ENCODE measurements at regions not wholly inside any gene's neighbourhood (a gene's known extent, or its start where the extent isn't known, plus 50 kb on each side); places are given as distances from the start of the nearest gene placed in this dataset.

GRCh38 chrX:3167771-3168170, 126.5 kb downstream of the ARSF start:
- DNase-seq: no peak
- no peaks in the 10 kb centered on the region for H3K36me3 ChIP-seq (ENCODE audit: insufficient read depth, low read length)

GRCh38 chrX:3166670-3167455, 125.6 kb downstream of the ARSF start:
- ATAC-seq (ENCODE audit: poor library complexity) (no peak), DNase-seq (no peak)
- CTCF ChIA-PET: no interaction called here
- no peaks in the 10 kb centered on the region for H3K36me3 ChIP-seq (ENCODE audit: insufficient read depth, low read length)
- Mint-ChIP-seq H3K4me3 (no peak overlapping the region), H3K27me3 (no peaks in the 10 kb centered on the region), H3K4me1 (ENCODE audit: low read depth) (no peaks in the 10 kb centered on the region), H3K27ac (no peak overlapping the region), H3K9me3 (peaks cover 2% of the 10 kb centered on the region), H3K36me3 (ENCODE audit: low read depth) (no peaks in the 10 kb centered on the region)
- H3K27ac ChIP-seq (ENCODE audit: low read depth in 1 of 2, low read length in 2 of 2): no peak overlapping the region
- POLR2A ChIA-PET: no interaction called here
- TF ChIP-seq CTCF (IDR thresholded peaks at IDR 0.05): no peak
- H3K27me3 ChIP-seq (ENCODE audit: control insufficient read depth in 1 of 2, insufficient read depth in 2 of 2, low read length in 2 of 2): no peaks in the 10 kb centered on the region
- no peaks in the 10 kb centered on the region for H3K9me3 ChIP-seq (ENCODE audit: control insufficient read depth in 1 of 2, insufficient read depth in 1 of 2, low read length in 2 of 2)
- no peaks in the 10 kb centered on the region for H3K4me1 ChIP-seq (ENCODE audit: insufficient read depth, low read length)
- H3K4me3 ChIP-seq (ENCODE audit: low read length): no peak overlapping the region
- intact Hi-C loops (cut with DNase I, micrococcal nuclease): no loop called here

More at GRCh38 chrX:3167771-3168170, 126.5 kb downstream of the ARSF start:
- Mint-ChIP-seq H3K4me1 (ENCODE audit: low read depth) (no peaks in the 10 kb centered on the region), H3K27me3 (no peaks in the 10 kb centered on the region), H3K4me3 (no peak overlapping the region), H3K9me3 (peaks cover 2% of the 10 kb centered on the region), H3K36me3 (ENCODE audit: low read depth) (no peaks in the 10 kb centered on the region), H3K27ac (no peak overlapping the region)
- no peaks in the 10 kb centered on the region for H3K4me1 ChIP-seq (ENCODE audit: insufficient read depth, low read length)
- ATAC-seq (ENCODE audit: poor library complexity): no peak
- H3K9me3 ChIP-seq (ENCODE audit: control insufficient read depth in 1 of 2, insufficient read depth in 1 of 2, low read length in 2 of 2): no peaks in the 10 kb centered on the region
- no peaks in the 10 kb centered on the region for H3K27me3 ChIP-seq (ENCODE audit: control insufficient read depth in 1 of 2, insufficient read depth in 2 of 2, low read length in 2 of 2)
- H3K4me3 ChIP-seq (ENCODE audit: low read length): no peak overlapping the region
- no peak overlapping the region for H3K27ac ChIP-seq (ENCODE audit: low read depth in 1 of 2, low read length in 2 of 2)
- intact Hi-C loops (cut with DNase I, micrococcal nuclease): no loop called here
- no peak for TF ChIP-seq CTCF (IDR thresholded peaks at IDR 0.05)
- CTCF ChIA-PET: no interaction called here
- POLR2A ChIA-PET: no interaction called here

GRCh38 chrX:3165808-3166207, 124.5 kb downstream of the ARSF start:
- no peaks in the 10 kb centered on the region for H3K36me3 ChIP-seq (ENCODE audit: insufficient read depth, low read length)
- no peak overlapping the region for H3K4me3 ChIP-seq (ENCODE audit: low read length)
- no peaks in the 10 kb centered on the region for H3K36me3 Mint-ChIP-seq (ENCODE audit: low read depth)
- H3K27me3 Mint-ChIP-seq: no peaks in the 10 kb centered on the region
- H3K27me3 ChIP-seq (ENCODE audit: control insufficient read depth in 1 of 2, insufficient read depth in 2 of 2, low read length in 2 of 2): no peaks in the 10 kb centered on the region
- no peak for TF ChIP-seq CTCF (IDR thresholded peaks at IDR 0.05)
- H3K27ac ChIP-seq (ENCODE audit: low read depth in 1 of 2, low read length in 2 of 2): no peak overlapping the region
- intact Hi-C loops (cut with DNase I, micrococcal nuclease): no loop called here
- H3K9me3 ChIP-seq (ENCODE audit: control insufficient read depth in 1 of 2, insufficient read depth in 1 of 2, low read length in 2 of 2): no peaks in the 10 kb centered on the region
- ATAC-seq (ENCODE audit: poor library complexity) (no peak), DNase-seq (no peak)
- CTCF ChIA-PET: no interaction called here
- H3K4me1 Mint-ChIP-seq (ENCODE audit: low read depth): no peaks in the 10 kb centered on the region
- peaks cover 2% of the 10 kb centered on the region for H3K9me3 Mint-ChIP-seq
- H3K4me1 ChIP-seq (ENCODE audit: insufficient read depth, low read length): no peaks in the 10 kb centered on the region
- no peak overlapping the region for H3K27ac Mint-ChIP-seq
- POLR2A ChIA-PET: no interaction called here
- H3K4me3 Mint-ChIP-seq: no peak overlapping the region

Measured in CD4-positive, alpha-beta T cell (primary cell).